ENCODE measurements at regions not wholly inside any gene's neighbourhood (a gene's known extent, or its start where the extent isn't known, plus 50 kb on each side); places are given as distances from the start of the nearest gene placed in this dataset.

DNA sequence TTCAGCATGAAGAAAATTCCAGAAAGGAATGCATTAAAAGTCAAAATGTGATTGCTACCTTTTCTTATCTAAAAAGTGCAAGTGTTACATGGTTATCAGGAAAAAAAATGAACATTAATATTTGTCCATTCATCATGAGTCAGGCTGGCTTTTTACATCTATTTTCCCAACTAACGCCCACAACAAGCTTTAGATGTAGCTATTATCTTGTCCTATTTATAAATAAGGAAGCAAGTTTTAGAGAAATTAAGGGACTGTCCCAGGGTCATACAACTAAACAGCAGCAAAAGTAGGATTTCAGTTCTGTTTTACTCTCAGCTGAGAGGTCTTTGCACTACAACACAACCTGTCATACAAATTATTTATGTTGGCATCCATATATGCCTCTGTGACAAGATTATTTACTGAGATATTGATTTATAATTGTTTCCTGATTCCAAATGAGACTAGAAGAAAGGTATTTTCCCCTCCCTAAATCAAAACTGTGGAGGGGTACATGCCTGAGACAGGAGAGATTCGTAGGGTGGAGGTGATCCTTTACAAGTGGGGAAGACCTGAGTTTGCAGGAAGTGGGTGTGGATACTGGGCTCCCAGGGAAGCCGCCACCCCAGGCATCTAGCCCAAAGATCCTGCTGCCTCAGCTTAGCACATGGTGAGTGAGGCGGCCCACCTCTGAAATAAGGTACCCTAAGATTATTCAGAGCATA lies 57.2 kb upstream of the ARID5B start:
- TF ChIP-seq, protein P1, sequence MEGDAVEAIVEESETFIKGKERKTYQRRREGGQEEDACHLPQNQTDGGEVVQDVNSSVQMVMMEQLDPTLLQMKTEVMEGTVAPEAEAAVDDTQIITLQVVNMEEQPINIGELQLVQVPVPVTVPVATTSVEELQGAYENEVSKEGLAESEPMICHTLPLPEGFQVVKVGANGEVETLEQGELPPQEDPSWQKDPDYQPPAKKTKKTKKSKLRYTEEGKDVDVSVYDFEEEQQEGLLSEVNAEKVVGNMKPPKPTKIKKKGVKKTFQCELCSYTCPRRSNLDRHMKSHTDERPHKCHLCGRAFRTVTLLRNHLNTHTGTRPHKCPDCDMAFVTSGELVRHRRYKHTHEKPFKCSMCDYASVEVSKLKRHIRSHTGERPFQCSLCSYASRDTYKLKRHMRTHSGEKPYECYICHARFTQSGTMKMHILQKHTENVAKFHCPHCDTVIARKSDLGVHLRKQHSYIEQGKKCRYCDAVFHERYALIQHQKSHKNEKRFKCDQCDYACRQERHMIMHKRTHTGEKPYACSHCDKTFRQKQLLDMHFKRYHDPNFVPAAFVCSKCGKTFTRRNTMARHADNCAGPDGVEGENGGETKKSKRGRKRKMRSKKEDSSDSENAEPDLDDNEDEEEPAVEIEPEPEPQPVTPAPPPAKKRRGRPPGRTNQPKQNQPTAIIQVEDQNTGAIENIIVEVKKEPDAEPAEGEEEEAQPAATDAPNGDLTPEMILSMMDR (IDR thresholded peaks at IDR 0.05; ENCODE audit: unreplicated experiment in 3 of 3) = no peak
- Mint-ChIP-seq H3K4me1 (peaks cover 16% of the 10 kb centered on the region), H3K36me3 (ENCODE audit: low read depth) (no peaks in the 10 kb centered on the region), H3K9me3 (no peaks in the 10 kb centered on the region), H3K4me3 (no peak overlapping the region), H3K27ac (no peak overlapping the region), H3K27me3 (ENCODE audit: low read depth) (no peaks in the 10 kb centered on the region)

- no peaks in the 10 kb centered on the region for H3K9me3 Mint-ChIP-seq
- peaks cover 10% of the 10 kb centered on the region for H3K4me1 Mint-ChIP-seq
- no peaks in the 10 kb centered on the region for H3K27me3 Mint-ChIP-seq (ENCODE audit: low read depth)
- peak overlapping the region in 1 of 3 experiments; percentile 9 for H3K27ac Mint-ChIP-seq
- H3K4me3 Mint-ChIP-seq = no peak overlapping the region
- TF ChIP-seq, protein P1 (IDR thresholded peaks at IDR 0.05; ENCODE audit: unreplicated experiment in 3 of 3) = no peak
- no peaks in the 10 kb centered on the region for H3K36me3 Mint-ChIP-seq (ENCODE audit: low read depth)
Observed at GRCh38 chr10:61845196-61845949, 56.1 kb upstream of the ARID5B start.

GRCh38 chr10:61845950-61846268 lies 55.6 kb upstream of the ARID5B start:
- no peaks in the 10 kb centered on the region for H3K27me3 Mint-ChIP-seq (ENCODE audit: low read depth)
- H3K4me1 Mint-ChIP-seq = peaks cover 10% of the 10 kb centered on the region
- no peak overlapping the region for H3K27ac Mint-ChIP-seq
- TF ChIP-seq, protein P1 (IDR thresholded peaks at IDR 0.05; ENCODE audit: unreplicated experiment in 3 of 3) = no peak
- no peaks in the 10 kb centered on the region for H3K9me3 Mint-ChIP-seq
- H3K36me3 Mint-ChIP-seq (ENCODE audit: low read depth) = no peaks in the 10 kb centered on the region
- H3K4me3 Mint-ChIP-seq = no peak overlapping the region

- peaks cover 1% of the 10 kb centered on the region for H3K27me3 Mint-ChIP-seq (ENCODE audit: low read depth)
- H3K36me3 Mint-ChIP-seq (ENCODE audit: low read depth) = no peaks in the 10 kb centered on the region
- peak overlapping the region in 1 of 3 experiments; percentile 12 for H3K27ac Mint-ChIP-seq
- H3K9me3 Mint-ChIP-seq = no peaks in the 10 kb centered on the region
- TF ChIP-seq, protein P1 (IDR thresholded peaks at IDR 0.05; ENCODE audit: unreplicated experiment in 3 of 3) = no peak
- H3K4me1 Mint-ChIP-seq = peaks cover 10% of the 10 kb centered on the region
- no peak overlapping the region for H3K4me3 Mint-ChIP-seq
Observed at GRCh38 chr10:61846370-61847031, 55.0 kb upstream of the ARID5B start.

GRCh38 chr10:61847087-61847486 lies 54.4 kb upstream of the ARID5B start:
- Mint-ChIP-seq H3K36me3 (ENCODE audit: low read depth) (no peaks in the 10 kb centered on the region), H3K4me3 (no peak overlapping the region), H3K9me3 (no peaks in the 10 kb centered on the region), H3K27me3 (ENCODE audit: low read depth) (peaks cover 3% of the 10 kb centered on the region), H3K27ac (peak overlapping the region in 2 of 3 experiments; percentile 12 to 48), H3K4me1 (peaks cover 10% of the 10 kb centered on the region)
- TF ChIP-seq, protein P1 (IDR thresholded peaks at IDR 0.05; ENCODE audit: unreplicated experiment in 3 of 3) = no peak

All from nephron (organoid).